Stimulated activated effector memory CD8-positive, alpha-beta T cell treated with anti-CD3 and anti-CD28 coated beads, Interleukin-12 subunit alpha, Interleukin-12 subunit beta, amount 100 ng/mL, for 72 hours (primary cell): ENCODE measurements at regions not wholly inside any gene's neighbourhood (a gene's known extent, or its start where the extent isn't known, plus 50 kb on each side); places are given as distances from the start of the nearest gene placed in this dataset.

ENCODE experiments used
- ATAC-seq: fragments of 150-1000 bp; cut with Tn5 transposase; 2 replicates; pipeline ENCODE4 v1.10.0; 2021
- DNase-seq, 2 donors: peaks; one replicate each; pipeline ENCODE4 v3.0.0; 2021 to 2022; ENCODE audit warnings: low spot score in 2 of 2
- H3K27ac Mint-ChIP-seq: one replicate; pipeline ENCODE4 v1.8.0; 2022; ENCODE audit warnings: mild to moderate bottlenecking, mixed read lengths
- H3K36me3 Mint-ChIP-seq: one replicate; pipeline ENCODE4 v1.8.0; 2022; ENCODE audit warnings: mild to moderate bottlenecking, mixed read lengths
- H3K4me1 Mint-ChIP-seq: one replicate; pipeline ENCODE4 v1.8.0; 2022; ENCODE audit warnings: mixed read lengths
- H3K4me3 Mint-ChIP-seq: one replicate; pipeline ENCODE4 v1.8.0; 2022; ENCODE audit warnings: mild to moderate bottlenecking, mixed read lengths
- H3K9me3 Mint-ChIP-seq: one replicate; pipeline ENCODE4 v1.8.0; 2022; ENCODE audit warnings: mixed read lengths

DNA sequence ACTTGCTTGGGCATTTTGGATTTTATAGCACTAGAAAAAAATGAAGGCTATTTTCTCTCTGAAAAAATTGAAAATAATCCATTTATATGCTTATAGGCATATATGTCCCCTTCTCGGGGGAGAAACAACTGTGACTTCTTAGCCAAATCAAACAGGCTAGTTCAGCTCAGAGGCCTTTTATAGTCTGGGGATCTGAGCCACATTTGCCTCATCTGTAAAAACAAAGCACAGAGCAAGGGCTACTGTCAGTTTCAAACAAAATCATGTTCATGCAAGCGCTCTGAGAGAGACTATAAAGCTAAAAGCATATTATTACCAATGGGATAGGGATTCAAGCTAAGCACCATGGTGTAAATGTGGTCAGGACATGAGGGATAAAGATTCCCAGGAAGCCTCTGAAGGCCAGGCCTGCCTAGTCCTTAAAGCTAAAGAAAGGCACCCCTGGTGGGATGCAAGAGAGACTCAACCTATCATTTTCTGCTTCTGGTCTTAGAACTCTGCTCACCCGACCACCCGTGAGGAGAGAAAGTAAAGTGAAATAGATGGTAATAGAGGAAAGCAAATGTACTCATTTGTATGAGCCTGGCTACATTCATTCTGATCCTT, 51.0 kb upstream of the IL12A start:
- no peak for ATAC-seq
- no peak for DNase-seq
- Mint-ChIP-seq H3K4me3 (no peak overlapping the region), H3K36me3 (no peaks in the 10 kb centered on the region), H3K27ac (no peak overlapping the region), H3K4me1 (no peaks in the 10 kb centered on the region), H3K9me3 (peaks cover 8% of the 10 kb centered on the region)

DNA sequence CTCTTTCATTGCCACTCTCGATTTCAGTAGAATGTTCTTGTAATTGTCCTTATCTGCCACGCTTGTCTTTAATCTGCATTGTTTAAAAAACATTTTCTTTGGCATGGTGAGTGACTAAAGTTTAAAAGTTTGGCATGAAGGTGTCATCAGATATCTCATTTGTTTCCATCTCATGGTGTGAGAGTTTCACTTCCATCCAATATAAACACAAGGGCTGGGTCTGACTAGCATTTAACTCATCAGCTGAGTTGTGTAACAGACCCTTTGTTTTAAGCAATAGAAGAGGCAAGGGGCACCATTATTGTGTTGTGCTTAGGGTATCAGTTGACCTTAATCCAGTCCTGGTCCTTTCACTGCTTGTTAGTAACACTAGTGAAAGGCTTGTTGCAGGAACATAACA, 49.9 kb upstream of the IL12A start:
- Mint-ChIP-seq H3K9me3 (peaks cover 8% of the 10 kb centered on the region), H3K4me3 (no peak overlapping the region), H3K27ac (no peak overlapping the region), H3K4me1 (no peaks in the 10 kb centered on the region), H3K36me3 (no peaks in the 10 kb centered on the region)
- ATAC-seq: no peak
- DNase-seq: no peak
